Renal cortical epithelial cell (primary cell): ENCODE measurements at regions not wholly inside any gene's neighbourhood (a gene's known extent, or its start where the extent isn't known, plus 50 kb on each side); places are given as distances from the start of the nearest gene placed in this dataset.

Source experiments
- DNase-seq: peaks from one replicate; pipeline ENCODE4 v3.0.0-alpha.2; 2011; ENCODE audit warnings: low read depth

GRCh38 chr17:34825884-34826283 is 135.4 kb downstream of the CCT6B start:
- no peak for DNase-seq

- no peak for DNase-seq
Measured at GRCh38 chr17:34825102-34825501, 136.2 kb downstream of the CCT6B start.

GRCh38 chr17:34823023-34823422 is 138.2 kb downstream of the CCT6B start:
- DNase-seq: no peak

GRCh38 chr17:34822007-34822739 is 139.1 kb downstream of the CCT6B start:
- DNase-seq: no peak

GRCh38 chr17:34820922-34821321 is 140.3 kb downstream of the CCT6B start:
- DNase-seq: no peak

GRCh38 chr17:34820248-34820801 is 140.9 kb downstream of the CCT6B start:
- DNase-seq: no peak

GRCh38 chr17:34817252-34818035 is 143.8 kb downstream of the CCT6B start:
- no peak for DNase-seq

GRCh38 chr17:34816848-34817247 is 144.4 kb downstream of the CCT6B start:
- no peak for DNase-seq

GRCh38 chr17:34813290-34813689 is 148.0 kb downstream of the CCT6B start:
- DNase-seq: no peak

GRCh38 chr17:34811561-34811960 is 149.7 kb downstream of the CCT6B start:
- no peak for DNase-seq

GRCh38 chr17:34800661-34801060 is 160.6 kb downstream of the CCT6B start:
- DNase-seq: no peak

GRCh38 chr17:34799751-34800150 is 161.5 kb downstream of the CCT6B start:
- DNase-seq: no peak

- DNase-seq: no peak
Measured at GRCh38 chr17:34798581-34798980, 162.7 kb downstream of the CCT6B start.

GRCh38 chr17:34797720-34798119 is 163.5 kb downstream of the CCT6B start:
- peak; percentile 1 for DNase-seq

GRCh38 chr17:34793231-34793908 is 167.9 kb downstream of the CCT6B start:
- no peak for DNase-seq

GRCh38 chr17:34788696-34789095 is 172.6 kb downstream of the CCT6B start:
- no peak for DNase-seq

GRCh38 chr17:34784526-34784925 is 176.7 kb downstream of the CCT6B start:
- no peak for DNase-seq

GRCh38 chr17:34782271-34782670 is 179.0 kb downstream of the CCT6B start:
- no peak for DNase-seq

GRCh38 chr17:34781571-34782108 is 179.6 kb downstream of the CCT6B start:
- DNase-seq: no peak

GRCh38 chr17:34781071-34781470 is 180.2 kb downstream of the CCT6B start:
- DNase-seq: no peak

- DNase-seq: no peak
Measured at GRCh38 chr17:34780438-34780837, 180.8 kb downstream of the CCT6B start.
